OCI-LY1 (cell line): ENCODE measurements at regions not wholly inside any gene's neighbourhood (a gene's known extent, or its start where the extent isn't known, plus 50 kb on each side); places are given as distances from the start of the nearest gene placed in this dataset.

Experiments used
- CTCF ChIP-seq: fragments of 200-600 bp; sonication (generic), shearing (Covaris generic); IDR thresholded peaks from 2 replicates; pipeline ENCODE4 v1.5.1; 2017; ENCODE audit warnings: mild to moderate bottlenecking, antibody characterized with exemption, low read length, moderate library complexity, mixed read lengths
- EZH2 ChIP-seq: fragments of 200-600 bp; sonication (generic), shearing (Covaris generic); IDR thresholded peaks from 2 replicates; pipeline ENCODE4 v1.8.0; 2017; ENCODE audit warnings: borderline replicate concordance, mixed run types, mild to moderate bottlenecking, antibody characterized with exemption, low read length, moderate library complexity, mixed read lengths

DNA sequence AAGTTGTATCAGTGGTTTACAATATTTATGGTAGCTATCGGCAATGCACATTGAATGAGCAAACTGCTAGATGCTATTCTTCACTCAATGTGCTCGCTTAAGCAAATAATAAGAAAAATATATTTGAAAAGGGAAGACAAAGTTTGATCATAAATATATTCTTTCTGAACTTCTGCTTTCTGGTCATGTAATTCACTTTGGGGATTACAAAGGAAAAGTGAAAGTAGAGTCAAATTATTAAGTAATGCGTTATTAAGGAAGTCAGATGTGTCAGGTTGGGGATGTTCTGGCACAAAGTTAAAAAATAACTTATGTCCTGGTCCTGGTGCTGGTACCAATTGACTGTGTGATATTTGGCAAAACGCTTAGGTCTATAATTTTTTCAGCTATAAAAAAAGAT, 98.0 kb upstream of the TRIM77 start:
- TF ChIP-seq CTCF (no peak), EZH2 (no peak)
